ENCODE measurements at regions not wholly inside any gene's neighbourhood (a gene's known extent, or its start where the extent isn't known, plus 50 kb on each side); places are given as distances from the start of the nearest gene placed in this dataset.

DNA sequence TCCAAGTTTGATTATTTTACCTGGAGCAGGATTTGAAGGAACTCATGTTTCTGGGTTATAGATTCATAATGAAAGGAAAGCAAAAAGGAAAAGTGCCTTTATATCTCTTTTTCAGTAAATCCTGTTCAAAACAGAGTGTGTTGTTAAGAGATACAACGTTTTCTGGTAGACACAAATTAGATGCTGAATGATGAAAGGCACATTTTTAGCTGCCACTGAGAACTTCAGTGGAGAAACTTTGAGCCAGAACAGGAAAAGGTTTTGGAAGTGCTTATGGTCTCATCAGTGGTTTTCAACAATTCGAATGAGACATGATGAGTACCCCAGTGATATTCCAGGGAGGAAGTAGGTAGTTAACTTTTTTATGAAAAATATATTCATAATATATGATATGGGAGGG, 338.0 kb upstream of the C1orf87 start:
- no peak overlapping the region for H2BK12ac ChIP-seq (ENCODE audit: low read length in 2 of 2)
- H3K79me1 ChIP-seq (replicated peaks; ENCODE audit: low read length, poor library complexity, severe bottlenecking) = no peaks in the 10 kb centered on the region
- no peak overlapping the region for H3K14ac ChIP-seq (ENCODE audit: low read length in 2 of 2)
- H2BK120ac ChIP-seq (ENCODE audit: low read depth, low read length) = no peak overlapping the region
- no peak overlapping the region for H4K91ac ChIP-seq (ENCODE audit: low read length)
- H2BK15ac ChIP-seq (ENCODE audit: low read depth, poor library complexity, severe bottlenecking) = no peak overlapping the region
- DNase-seq = no peak
- 18% methylated on average over 1 of the region's 2 CpGs for WGBS
- H3K4me3 ChIP-seq (ENCODE audit: insufficient read depth in 1 of 2, low read depth in 1 of 2, low read length in 2 of 2) = no peak overlapping the region
- H2AK5ac ChIP-seq (ENCODE audit: low read length, severe bottlenecking) = no peak overlapping the region
- no peak overlapping the region for H2BK5ac ChIP-seq (ENCODE audit: low read depth, low read length, poor library complexity, severe bottlenecking)
- H3K4me1 ChIP-seq (ENCODE audit: control insufficient read depth, insufficient read depth, low read depth, low read length) = no peaks in the 10 kb centered on the region
- no peaks in the 10 kb centered on the region for H3K9me3 ChIP-seq (ENCODE audit: control insufficient read depth, low read length)
- no peaks in the 10 kb centered on the region for H3K27me3 ChIP-seq (ENCODE audit: control insufficient read depth in 1 of 2, insufficient read depth in 1 of 2, low read length in 2 of 2)
- H3K18ac ChIP-seq (ENCODE audit: low read depth in 1 of 2, low read length in 2 of 2) = no peak overlapping the region
- H3K9ac ChIP-seq (ENCODE audit: low read length) = no peak overlapping the region
- H4K8ac ChIP-seq (ENCODE audit: low read length) = no peak overlapping the region
- H3K4me2 ChIP-seq (ENCODE audit: low read length, poor library complexity, severe bottlenecking) = no peak overlapping the region
- no peak overlapping the region for H3K23ac ChIP-seq (ENCODE audit: low read length in 2 of 2)
- no peaks in the 10 kb centered on the region for H3K36me3 ChIP-seq (ENCODE audit: control insufficient read depth in 1 of 2, insufficient read depth in 2 of 2, low read depth in 1 of 2, low read length in 2 of 2)
- H2AFZ ChIP-seq (ENCODE audit: low read depth, low read length) = no peak overlapping the region
- H3K4ac ChIP-seq (ENCODE audit: low read depth in 1 of 2, low read length in 2 of 2) = no peak overlapping the region
- no peak overlapping the region for H3K27ac ChIP-seq (ENCODE audit: low read length, poor library complexity, severe bottlenecking)

DNA sequence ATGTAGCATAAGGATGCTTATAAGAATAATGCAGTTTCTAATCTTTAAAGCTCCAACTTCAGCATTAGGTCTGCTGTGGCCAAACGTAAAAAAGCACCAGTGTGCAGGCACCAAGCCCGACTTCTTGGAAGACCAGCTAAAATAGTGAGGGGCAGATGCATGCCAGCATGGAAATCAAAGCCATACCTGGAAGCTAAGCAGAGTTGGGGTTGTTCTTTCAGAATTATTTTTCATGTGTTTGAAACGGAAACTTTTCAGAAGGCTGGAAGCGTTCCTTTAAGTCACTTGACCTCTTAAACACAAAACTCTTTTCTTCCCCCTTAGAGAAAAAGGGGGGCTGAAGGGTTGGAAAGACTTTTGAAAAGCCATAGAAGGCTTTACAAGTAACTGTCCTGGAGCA, 329.2 kb upstream of the C1orf87 start:
- no peak for DNase-seq
- H3K9me3 ChIP-seq (ENCODE audit: control insufficient read depth, low read length) = peaks cover 4% of the 10 kb centered on the region
- no peak overlapping the region for H2BK5ac ChIP-seq (ENCODE audit: low read depth, low read length, poor library complexity, severe bottlenecking)
- 51% methylated on average over 2 of the region's 4 CpGs for WGBS
- H2BK12ac ChIP-seq (ENCODE audit: low read length in 2 of 2) = no peak overlapping the region
- no peak overlapping the region for H3K4me3 ChIP-seq (ENCODE audit: insufficient read depth in 1 of 2, low read depth in 1 of 2, low read length in 2 of 2)
- H2BK120ac ChIP-seq (ENCODE audit: low read depth, low read length) = no peak overlapping the region
- H3K79me1 ChIP-seq (replicated peaks; ENCODE audit: low read length, poor library complexity, severe bottlenecking) = no peaks in the 10 kb centered on the region
- no peak overlapping the region for H3K18ac ChIP-seq (ENCODE audit: low read depth in 1 of 2, low read length in 2 of 2)
- H3K23ac ChIP-seq (ENCODE audit: low read length in 2 of 2) = no peak overlapping the region
- no peak overlapping the region for H3K4me2 ChIP-seq (ENCODE audit: low read length, poor library complexity, severe bottlenecking)
- no peaks in the 10 kb centered on the region for H3K27me3 ChIP-seq (ENCODE audit: control insufficient read depth in 1 of 2, insufficient read depth in 1 of 2, low read length in 2 of 2)
- no peak overlapping the region for H3K14ac ChIP-seq (ENCODE audit: low read length in 2 of 2)
- no peak overlapping the region for H2AFZ ChIP-seq (ENCODE audit: low read depth, low read length)
- H2AK5ac ChIP-seq (ENCODE audit: low read length, severe bottlenecking) = no peak overlapping the region
- H3K4ac ChIP-seq (ENCODE audit: low read depth in 1 of 2, low read length in 2 of 2) = no peak overlapping the region
- H3K4me1 ChIP-seq (ENCODE audit: control insufficient read depth, insufficient read depth, low read depth, low read length) = no peaks in the 10 kb centered on the region
- H2BK15ac ChIP-seq (ENCODE audit: low read depth, poor library complexity, severe bottlenecking) = no peak overlapping the region
- no peak overlapping the region for H3K27ac ChIP-seq (ENCODE audit: low read length, poor library complexity, severe bottlenecking)
- no peaks in the 10 kb centered on the region for H3K36me3 ChIP-seq (ENCODE audit: control insufficient read depth in 1 of 2, insufficient read depth in 2 of 2, low read depth in 1 of 2, low read length in 2 of 2)
- no peak overlapping the region for H4K91ac ChIP-seq (ENCODE audit: low read length)
- no peak overlapping the region for H3K9ac ChIP-seq (ENCODE audit: low read length)
- H4K8ac ChIP-seq (ENCODE audit: low read length) = no peak overlapping the region

GRCh38 chr1:60402216-60402615, 328.6 kb upstream of the C1orf87 start:
- DNase-seq = no peak
- Histone ChIP-seq H3K4me2 (ENCODE audit: low read length, poor library complexity, severe bottlenecking) (no peak overlapping the region), H3K23ac (ENCODE audit: low read length in 2 of 2) (no peak overlapping the region)

GRCh38 chr1:60394436-60394835, 320.9 kb upstream of the C1orf87 start:
- no peak overlapping the region for H3K4me2 ChIP-seq (ENCODE audit: low read length, poor library complexity, severe bottlenecking)
- H3K4me3 ChIP-seq (ENCODE audit: insufficient read depth in 1 of 2, low read depth in 1 of 2, low read length in 2 of 2) = no peak overlapping the region
- no peaks in the 10 kb centered on the region for H3K4me1 ChIP-seq (ENCODE audit: control insufficient read depth, insufficient read depth, low read depth, low read length)
- no peak overlapping the region for H3K23ac ChIP-seq (ENCODE audit: low read length in 2 of 2)
- H2BK5ac ChIP-seq (ENCODE audit: low read depth, low read length, poor library complexity, severe bottlenecking) = no peak overlapping the region
- H3K27ac ChIP-seq (ENCODE audit: low read length, poor library complexity, severe bottlenecking) = no peak overlapping the region
- no peaks in the 10 kb centered on the region for H3K27me3 ChIP-seq (ENCODE audit: control insufficient read depth in 1 of 2, insufficient read depth in 1 of 2, low read length in 2 of 2)
- H2AK5ac ChIP-seq (ENCODE audit: low read length, severe bottlenecking) = no peak overlapping the region
- H3K9ac ChIP-seq (ENCODE audit: low read length) = peak overlapping the region; percentile 36
- no peak for DNase-seq
- no peaks in the 10 kb centered on the region for H3K9me3 ChIP-seq (ENCODE audit: control insufficient read depth, low read length)
- WGBS = 41% methylated on average over 2 of the region's 3 CpGs
- no peaks in the 10 kb centered on the region for H3K79me1 ChIP-seq (replicated peaks; ENCODE audit: low read length, poor library complexity, severe bottlenecking)
- H2BK15ac ChIP-seq (ENCODE audit: low read depth, poor library complexity, severe bottlenecking) = no peak overlapping the region
- no peak overlapping the region for H2BK12ac ChIP-seq (ENCODE audit: low read length in 2 of 2)
- no peak overlapping the region for H3K14ac ChIP-seq (ENCODE audit: low read length in 2 of 2)
- no peak overlapping the region for H3K18ac ChIP-seq (ENCODE audit: low read depth in 1 of 2, low read length in 2 of 2)
- H4K8ac ChIP-seq (ENCODE audit: low read length) = no peak overlapping the region
- H2AFZ ChIP-seq (ENCODE audit: low read depth, low read length) = no peak overlapping the region
- H3K36me3 ChIP-seq (ENCODE audit: control insufficient read depth in 1 of 2, insufficient read depth in 2 of 2, low read depth in 1 of 2, low read length in 2 of 2) = no peaks in the 10 kb centered on the region
- no peak overlapping the region for H3K4ac ChIP-seq (ENCODE audit: low read depth in 1 of 2, low read length in 2 of 2)
- no peak overlapping the region for H4K91ac ChIP-seq (ENCODE audit: low read length)
- H2BK120ac ChIP-seq (ENCODE audit: low read depth, low read length) = no peak overlapping the region

More at GRCh38 chr1:60402216-60402615, 328.6 kb upstream of the C1orf87 start:
- Histone ChIP-seq H3K27ac (ENCODE audit: low read length, poor library complexity, severe bottlenecking) (no peak overlapping the region), H2AFZ (ENCODE audit: low read depth, low read length) (no peak overlapping the region), H3K4ac (ENCODE audit: low read depth in 1 of 2, low read length in 2 of 2) (no peak overlapping the region), H3K27me3 (ENCODE audit: control insufficient read depth in 1 of 2, insufficient read depth in 1 of 2, low read length in 2 of 2) (no peaks in the 10 kb centered on the region), H2BK5ac (ENCODE audit: low read depth, low read length, poor library complexity, severe bottlenecking) (no peak overlapping the region), H3K4me1 (ENCODE audit: control insufficient read depth, insufficient read depth, low read depth, low read length) (no peaks in the 10 kb centered on the region), H3K79me1 (replicated peaks; ENCODE audit: low read length, poor library complexity, severe bottlenecking) (no peaks in the 10 kb centered on the region), H2AK5ac (ENCODE audit: low read length, severe bottlenecking) (no peak overlapping the region), H4K91ac (ENCODE audit: low read length) (no peak overlapping the region), H2BK15ac (ENCODE audit: low read depth, poor library complexity, severe bottlenecking) (no peak overlapping the region), H3K36me3 (ENCODE audit: control insufficient read depth in 1 of 2, insufficient read depth in 2 of 2, low read depth in 1 of 2, low read length in 2 of 2) (no peaks in the 10 kb centered on the region), H3K14ac (ENCODE audit: low read length in 2 of 2) (no peak overlapping the region), H3K9ac (ENCODE audit: low read length) (no peak overlapping the region), H2BK120ac (ENCODE audit: low read depth, low read length) (no peak overlapping the region), H3K4me3 (ENCODE audit: insufficient read depth in 1 of 2, low read depth in 1 of 2, low read length in 2 of 2) (no peak overlapping the region), H3K18ac (ENCODE audit: low read depth in 1 of 2, low read length in 2 of 2) (no peak overlapping the region), H4K8ac (ENCODE audit: low read length) (no peak overlapping the region), H3K9me3 (ENCODE audit: control insufficient read depth, low read length) (peaks cover 4% of the 10 kb centered on the region), H2BK12ac (ENCODE audit: low read length in 2 of 2) (no peak overlapping the region)
- 97% methylated on average over 3 of the region's 3 CpGs for WGBS
